AG04449 (cell line): ENCODE measurements at regions not wholly inside any gene's neighbourhood (a gene's known extent, or its start where the extent isn't known, plus 50 kb on each side); places are given as distances from the start of the nearest gene placed in this dataset.

Experiments used
- CTCF ChIA-PET: fragments of 350-600 bp; formaldehyde crosslinking; extraction: SDS; loops from one replicate; lab custom pipeline; 2021; ENCODE audit warnings: antibody characterized with exemption; lab: Yijun Ruan, JAX
- POLR2A ChIA-PET: fragments of 400-600, 350-600 bp; formaldehyde crosslinking; extraction: SDS; loops from one replicate; lab custom pipeline; 2020; ENCODE audit warnings: antibody characterized with exemption, inconsistent platforms; lab: Yijun Ruan, JAX
- DNase-seq: peaks from one replicate; pipeline ENCODE4 v3.0.0-alpha.2; 2010; ENCODE audit warnings: low read depth, low spot score
- H3K4me3 ChIP-seq: 2 replicates; pipeline ENCODE4 v1.5.1; 2011; ENCODE audit warnings: low read depth, mild to moderate bottlenecking, control low read depth, low read length
- TF ChIP-seq, protein P1 (sequence below): IDR thresholded peaks from one replicate; pipeline ENCODE4 v1.5.1; 2011; ENCODE audit warnings: mild to moderate bottlenecking, moderate library complexity, low read length, control low read depth, inconsistent platforms; ENCODE audit not compliant: insufficient read depth; ENCODE audit errors: missing control alignments

DNA sequence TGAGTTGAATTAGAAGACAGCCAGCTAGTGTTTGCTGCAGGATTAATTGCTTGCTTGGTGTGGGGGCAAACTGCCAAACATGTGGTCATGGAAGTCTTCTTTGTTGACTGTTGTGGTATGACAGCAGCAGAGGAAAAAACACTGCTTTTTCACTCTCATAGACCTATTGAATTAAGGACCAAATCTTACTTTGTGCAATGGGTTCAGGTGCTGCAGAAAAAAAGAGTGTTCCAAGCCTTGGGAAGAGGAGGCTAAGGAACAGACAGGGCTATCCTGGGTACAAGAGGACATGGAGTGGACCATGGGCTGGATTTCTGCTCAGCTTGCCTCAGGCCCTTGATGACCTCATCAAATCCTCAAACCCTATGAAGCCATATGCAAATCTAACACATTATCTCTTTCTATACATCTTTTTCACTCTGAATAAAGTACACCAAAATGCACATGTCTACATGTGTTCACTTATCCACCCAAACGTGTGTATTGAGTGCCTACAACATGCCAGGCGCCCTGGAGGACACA lies 61.5 kb downstream of the SIPA1L2 start:
- ChIA-PET CTCF (interaction anchor here (1.6 kb wide), 1 partner anchor 12 kb away, joined by 3 read pairs; no protein-coding TSS in a partner anchor), POLR2A (no interaction called here)
- TF ChIP-seq, protein P1, sequence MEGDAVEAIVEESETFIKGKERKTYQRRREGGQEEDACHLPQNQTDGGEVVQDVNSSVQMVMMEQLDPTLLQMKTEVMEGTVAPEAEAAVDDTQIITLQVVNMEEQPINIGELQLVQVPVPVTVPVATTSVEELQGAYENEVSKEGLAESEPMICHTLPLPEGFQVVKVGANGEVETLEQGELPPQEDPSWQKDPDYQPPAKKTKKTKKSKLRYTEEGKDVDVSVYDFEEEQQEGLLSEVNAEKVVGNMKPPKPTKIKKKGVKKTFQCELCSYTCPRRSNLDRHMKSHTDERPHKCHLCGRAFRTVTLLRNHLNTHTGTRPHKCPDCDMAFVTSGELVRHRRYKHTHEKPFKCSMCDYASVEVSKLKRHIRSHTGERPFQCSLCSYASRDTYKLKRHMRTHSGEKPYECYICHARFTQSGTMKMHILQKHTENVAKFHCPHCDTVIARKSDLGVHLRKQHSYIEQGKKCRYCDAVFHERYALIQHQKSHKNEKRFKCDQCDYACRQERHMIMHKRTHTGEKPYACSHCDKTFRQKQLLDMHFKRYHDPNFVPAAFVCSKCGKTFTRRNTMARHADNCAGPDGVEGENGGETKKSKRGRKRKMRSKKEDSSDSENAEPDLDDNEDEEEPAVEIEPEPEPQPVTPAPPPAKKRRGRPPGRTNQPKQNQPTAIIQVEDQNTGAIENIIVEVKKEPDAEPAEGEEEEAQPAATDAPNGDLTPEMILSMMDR = no peak
- no peak for DNase-seq
- H3K4me3 ChIP-seq = no peak overlapping the region

DNA sequence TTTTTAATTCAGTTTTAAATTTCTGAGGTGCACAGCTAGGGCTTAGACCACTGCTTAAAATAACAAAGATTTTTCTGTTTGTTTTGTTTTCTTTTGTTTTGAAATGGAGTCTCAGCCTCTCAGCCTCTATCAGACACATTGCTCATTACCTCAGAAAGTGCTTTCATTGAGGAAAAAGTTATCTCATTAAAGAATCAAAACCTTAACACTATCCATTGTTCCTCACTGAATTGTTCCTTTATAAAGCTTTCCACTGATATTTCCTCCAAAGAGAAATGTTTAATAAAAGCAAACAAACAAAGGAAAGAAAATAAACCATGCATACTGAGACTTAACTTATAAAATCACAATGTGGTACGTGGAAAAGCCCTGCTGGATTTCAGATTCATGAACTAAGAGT lies 63.8 kb downstream of the SIPA1L2 start:
- TF ChIP-seq, protein P1 = no peak
- ChIA-PET POLR2A (no interaction called here), CTCF (no interaction called here)
- H3K4me3 ChIP-seq = no peak overlapping the region
- DNase-seq = no peak

- TF ChIP-seq, protein P1 = no peak
- CTCF ChIA-PET = no interaction called here
- POLR2A ChIA-PET = no interaction called here
- no peak for DNase-seq
- no peak overlapping the region for H3K4me3 ChIP-seq
Observed at GRCh38 chr1:232562855-232563510, 67.0 kb downstream of the SIPA1L2 start.

GRCh38 chr1:232561381-232561780 lies 68.6 kb downstream of the SIPA1L2 start:
- POLR2A ChIA-PET = no interaction called here
- CTCF ChIA-PET = no interaction called here
- H3K4me3 ChIP-seq = no peak overlapping the region
- no peak for DNase-seq
- TF ChIP-seq, protein P1 = no peak

GRCh38 chr1:232560940-232561339 lies 69.0 kb downstream of the SIPA1L2 start:
- CTCF ChIA-PET = no interaction called here
- TF ChIP-seq, protein P1 = no peak
- POLR2A ChIA-PET = no interaction called here
- no peak overlapping the region for H3K4me3 ChIP-seq
- no peak for DNase-seq

- TF ChIP-seq, protein P1 = no peak
- ChIA-PET POLR2A (no interaction called here), CTCF (no interaction called here)
- H3K4me3 ChIP-seq = no peak overlapping the region
- no peak for DNase-seq
Observed at GRCh38 chr1:232558954-232559353, 71.0 kb downstream of the SIPA1L2 start.
